Keratinocyte (primary cell): ENCODE measurements at regions not wholly inside any gene's neighbourhood (a gene's known extent, or its start where the extent isn't known, plus 50 kb on each side); places are given as distances from the start of the nearest gene placed in this dataset.

Source experiments
- DNase-seq: peaks from one replicate; pipeline ENCODE4 v3.0.0-alpha.2; 2011; ENCODE audit warnings: low read depth, missing footprints, low spot score
- FAIRE-seq: peaks from 2 replicates; lab custom pipeline; 2011; peaks lifted over from hg19 to GRCh38; lab: Jason Lieb, UNC
- H2AFZ ChIP-seq: 2 replicates; pipeline ENCODE4 v1.6.0; 2012; ENCODE audit warnings: low read length, control low read depth, inconsistent platforms; ENCODE audit not compliant: control insufficient read depth
- H3K27ac ChIP-seq: 2 replicates; pipeline ENCODE4 v1.5.1; 2011; ENCODE audit warnings: low read length; ENCODE audit not compliant: control insufficient read depth, insufficient read depth
- H3K27me3 ChIP-seq: 3 replicates; pipeline ENCODE4 v1.6.0; 2011; ENCODE audit warnings: low read length; ENCODE audit not compliant: control insufficient read depth, insufficient read depth; ENCODE audit errors: extremely low read depth
- H3K36me3 ChIP-seq, 2 experiments: 2 replicates in 1 of 2; 3 replicates in 1 of 2; pipeline ENCODE4 v1.5.1; 2011; ENCODE audit warnings: low read length in 2 of 2, mild to moderate bottlenecking in 1 of 2; ENCODE audit not compliant: control insufficient read depth in 2 of 2, insufficient read depth in 2 of 2; ENCODE audit errors: extremely low read depth in 1 of 2
- H3K4me1 ChIP-seq: 3 replicates; pipeline ENCODE4 v1.5.1; 2011; ENCODE audit warnings: low read length; ENCODE audit not compliant: control insufficient read depth, insufficient read depth; ENCODE audit errors: extremely low read depth
- H3K4me2 ChIP-seq: 3 replicates; pipeline ENCODE4 v1.6.0; 2011; ENCODE audit warnings: low read depth, low read length; ENCODE audit not compliant: control insufficient read depth, insufficient read depth; ENCODE audit errors: extremely low read depth
- H3K4me3 ChIP-seq, 3 experiments: fragments of 200-600 bp in 1 of 3; sonication (generic) in 1 of 3; 2 replicates in 2 of 3; 3 replicates in 1 of 3; pipeline ENCODE4 v1.5.1; 2011 to 2016; ENCODE audit warnings: low read length in 3 of 3, mild to moderate bottlenecking in 3 of 3, control low read depth in 2 of 3, inconsistent platforms in 1 of 3, low read depth in 1 of 3, mixed read lengths in 1 of 3, mixed run types in 1 of 3, moderate library complexity in 1 of 3; ENCODE audit not compliant: control insufficient read depth in 2 of 3, insufficient read depth in 2 of 3; ENCODE audit errors: extremely low read depth in 1 of 3
- H3K79me2 ChIP-seq: 2 replicates; pipeline ENCODE4 v1.6.0; 2012; ENCODE audit warnings: low read length; ENCODE audit not compliant: control insufficient read depth, insufficient read depth
- H3K9ac ChIP-seq: 3 replicates; pipeline ENCODE4 v1.6.0; 2011; ENCODE audit warnings: low read length; ENCODE audit not compliant: control insufficient read depth, insufficient read depth; ENCODE audit errors: extremely low read depth
- H3K9me1 ChIP-seq: 3 replicates; pipeline ENCODE4 v1.6.0; 2011; ENCODE audit warnings: low read length; ENCODE audit not compliant: control insufficient read depth, insufficient read depth; ENCODE audit errors: extremely low read depth
- H3K9me3 ChIP-seq: 2 replicates; pipeline ENCODE4 v1.5.1; 2012; ENCODE audit warnings: low read depth, low read length; ENCODE audit not compliant: control insufficient read depth
- H4K20me1 ChIP-seq: 3 replicates; pipeline ENCODE4 v1.6.0; 2011; ENCODE audit warnings: low read length; ENCODE audit not compliant: control insufficient read depth, insufficient read depth; ENCODE audit errors: extremely low read depth
- EZH2 ChIP-seq: IDR thresholded peaks from one replicate; pipeline ENCODE4 v1.6.1; 2012; ENCODE audit warnings: inconsistent platforms, mild to moderate bottlenecking, low read length, moderate library complexity
- dilution Hi-C: fragments of 300-500 bp; cut with MboI; formaldehyde crosslinking; loops from one replicate; pipeline ENCODE4 v1.7.0; 2020; ENCODE audit warnings: low sequenced_read_pairs; ENCODE audit not compliant: extremely low pct_ligation_motif_present
- TF ChIP-seq, protein P1 (sequence below), 3 experiments: IDR thresholded peaks in 1 of 3; conservative IDR thresholded peaks in 1 of 3; optimal IDR thresholded peaks in 1 of 3; 2 replicates in 2 of 3; 3 replicates in 1 of 3; pipeline versions ENCODE3 to v1.5.1; 2011; ENCODE audit warnings: low read length in 3 of 3, mild to moderate bottlenecking in 3 of 3, moderate library complexity in 2 of 3, control low read depth in 1 of 3, inconsistent platforms in 1 of 3; ENCODE audit not compliant: insufficient read depth in 2 of 3; ENCODE audit errors: extremely low read depth in 1 of 3

DNA sequence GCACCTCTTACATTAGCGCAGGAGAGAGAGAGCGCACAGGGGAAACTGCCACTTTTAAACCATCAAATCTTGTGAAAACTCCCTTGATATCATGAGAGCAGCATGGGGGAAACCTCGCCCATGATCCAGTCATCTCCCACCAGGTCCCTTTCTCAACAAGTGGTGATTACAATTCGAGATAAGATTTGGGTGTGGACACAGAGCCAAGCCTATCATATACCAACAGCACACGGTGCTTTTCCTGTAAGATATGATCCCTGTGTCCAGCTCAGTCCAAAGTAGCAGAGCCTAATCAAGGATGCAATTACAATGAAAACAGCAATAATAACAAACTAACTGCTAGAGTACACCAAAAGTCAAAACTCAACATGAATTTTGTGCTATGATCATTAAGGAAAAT, 148.7 kb upstream of the TCF21 start:
- no peaks in the 10 kb centered on the region for H3K4me1 ChIP-seq
- no peaks in the 10 kb centered on the region for H3K9me3 ChIP-seq
- FAIRE-seq (no peak), DNase-seq (no peak)
- no peaks in the 10 kb centered on the region for H3K9me1 ChIP-seq
- no peaks in the 10 kb centered on the region for H3K27me3 ChIP-seq
- no peak for TF ChIP-seq EZH2
- TF ChIP-seq, protein P1, sequence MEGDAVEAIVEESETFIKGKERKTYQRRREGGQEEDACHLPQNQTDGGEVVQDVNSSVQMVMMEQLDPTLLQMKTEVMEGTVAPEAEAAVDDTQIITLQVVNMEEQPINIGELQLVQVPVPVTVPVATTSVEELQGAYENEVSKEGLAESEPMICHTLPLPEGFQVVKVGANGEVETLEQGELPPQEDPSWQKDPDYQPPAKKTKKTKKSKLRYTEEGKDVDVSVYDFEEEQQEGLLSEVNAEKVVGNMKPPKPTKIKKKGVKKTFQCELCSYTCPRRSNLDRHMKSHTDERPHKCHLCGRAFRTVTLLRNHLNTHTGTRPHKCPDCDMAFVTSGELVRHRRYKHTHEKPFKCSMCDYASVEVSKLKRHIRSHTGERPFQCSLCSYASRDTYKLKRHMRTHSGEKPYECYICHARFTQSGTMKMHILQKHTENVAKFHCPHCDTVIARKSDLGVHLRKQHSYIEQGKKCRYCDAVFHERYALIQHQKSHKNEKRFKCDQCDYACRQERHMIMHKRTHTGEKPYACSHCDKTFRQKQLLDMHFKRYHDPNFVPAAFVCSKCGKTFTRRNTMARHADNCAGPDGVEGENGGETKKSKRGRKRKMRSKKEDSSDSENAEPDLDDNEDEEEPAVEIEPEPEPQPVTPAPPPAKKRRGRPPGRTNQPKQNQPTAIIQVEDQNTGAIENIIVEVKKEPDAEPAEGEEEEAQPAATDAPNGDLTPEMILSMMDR (optimal IDR thresholded peaks at IDR 0.05 in 1 of 3, IDR thresholded peaks at IDR 0.05 in 1 of 3, conservative IDR thresholded peaks at IDR 0.05 in 1 of 3; ENCODE audit: extremely low read depth in 1 of 3, insufficient read depth in 2 of 3, low read length in 3 of 3): no peak
- no peak overlapping the region for H3K4me3 ChIP-seq
- no peaks in the 10 kb centered on the region for H3K36me3 ChIP-seq
- no peak overlapping the region for H3K9ac ChIP-seq
- dilution Hi-C loops: no loop called here
- H2AFZ ChIP-seq: no peak overlapping the region
- H3K4me2 ChIP-seq: no peak overlapping the region
- H3K79me2 ChIP-seq: no peaks in the 10 kb centered on the region
- no peak overlapping the region for H3K27ac ChIP-seq
- no peaks in the 10 kb centered on the region for H4K20me1 ChIP-seq

DNA sequence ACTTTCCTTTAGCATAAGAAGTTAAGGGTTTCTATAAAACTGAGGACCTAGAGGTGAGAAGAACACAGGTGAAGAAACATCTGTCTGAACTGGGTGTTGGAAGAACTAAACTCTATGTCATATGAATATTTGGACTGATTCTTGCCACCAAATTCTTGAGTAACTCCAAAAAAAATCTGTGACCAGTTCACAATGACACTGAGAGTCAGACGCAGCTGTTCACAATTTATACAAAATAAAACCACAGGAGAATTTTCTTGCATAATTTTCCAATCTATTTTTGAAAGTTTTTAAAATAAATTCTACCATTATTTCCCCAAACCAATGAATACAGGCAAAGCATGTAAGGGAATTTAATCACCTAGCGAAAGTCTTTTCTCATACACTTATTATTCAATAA, 148.1 kb upstream of the TCF21 start:
- no peak for DNase-seq
- no peaks in the 10 kb centered on the region for H3K27me3 ChIP-seq
- H2AFZ ChIP-seq: no peak overlapping the region
- no peak overlapping the region for H3K4me2 ChIP-seq
- no peaks in the 10 kb centered on the region for H3K9me1 ChIP-seq
- no peak for TF ChIP-seq EZH2
- TF ChIP-seq, protein P1 (optimal IDR thresholded peaks at IDR 0.05 in 1 of 3, IDR thresholded peaks at IDR 0.05 in 1 of 3, conservative IDR thresholded peaks at IDR 0.05 in 1 of 3; ENCODE audit: extremely low read depth in 1 of 3, insufficient read depth in 2 of 3, low read length in 3 of 3): no peak
- no peak overlapping the region for H3K4me3 ChIP-seq
- no peak overlapping the region for H3K27ac ChIP-seq
- no peak for FAIRE-seq
- H3K4me1 ChIP-seq: peaks cover 3% of the 10 kb centered on the region
- no peaks in the 10 kb centered on the region for H4K20me1 ChIP-seq
- H3K9me3 ChIP-seq: no peaks in the 10 kb centered on the region
- H3K79me2 ChIP-seq: no peaks in the 10 kb centered on the region
- no peaks in the 10 kb centered on the region for H3K36me3 ChIP-seq
- dilution Hi-C loops: no loop called here
- no peak overlapping the region for H3K9ac ChIP-seq
